ENCODE measurements at regions not wholly inside any gene's neighbourhood (a gene's known extent, or its start where the extent isn't known, plus 50 kb on each side); places are given as distances from the start of the nearest gene placed in this dataset.

DNA sequence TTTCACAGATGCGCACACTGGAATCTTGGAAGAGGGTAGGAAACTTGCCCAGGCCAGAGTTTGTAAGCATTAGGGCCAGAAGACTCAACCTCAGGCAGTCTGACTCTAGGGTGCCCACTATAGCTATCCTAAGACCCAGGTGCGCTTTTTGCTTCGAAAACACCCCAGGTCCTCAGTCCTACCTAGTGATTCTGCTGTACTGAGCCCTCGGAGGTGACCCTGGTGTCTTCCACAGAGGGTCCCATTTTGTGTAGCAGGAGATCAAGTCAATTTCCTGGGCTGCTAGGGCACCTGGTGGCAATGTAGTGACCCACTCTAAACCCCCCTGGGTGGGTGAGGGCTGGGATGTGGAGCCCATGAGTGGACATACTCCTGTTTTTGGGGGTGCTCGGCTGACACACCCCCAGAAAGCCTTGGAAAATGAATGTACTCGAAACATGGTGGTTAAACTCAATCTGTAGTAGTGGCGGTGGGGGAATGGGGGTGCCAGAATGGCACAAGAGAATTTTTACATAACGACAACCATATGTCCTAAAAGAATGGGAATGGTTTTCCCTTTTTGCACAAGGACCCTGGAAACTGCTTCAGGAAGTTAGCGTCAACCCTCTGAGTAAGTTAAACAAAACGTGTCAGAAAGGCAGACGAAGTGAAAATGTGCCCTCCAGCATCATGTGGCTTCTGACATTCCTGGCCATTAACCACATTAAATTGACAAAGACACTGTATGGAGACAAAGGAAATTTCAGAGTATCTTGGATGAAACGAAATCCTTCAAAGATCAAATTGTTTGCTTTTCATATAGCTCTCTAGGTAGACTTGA is 218.0 kb upstream of the COPS8 start:
- DNase-seq (ENCODE audit: low read depth in 2 of 2), result no peak

DNA sequence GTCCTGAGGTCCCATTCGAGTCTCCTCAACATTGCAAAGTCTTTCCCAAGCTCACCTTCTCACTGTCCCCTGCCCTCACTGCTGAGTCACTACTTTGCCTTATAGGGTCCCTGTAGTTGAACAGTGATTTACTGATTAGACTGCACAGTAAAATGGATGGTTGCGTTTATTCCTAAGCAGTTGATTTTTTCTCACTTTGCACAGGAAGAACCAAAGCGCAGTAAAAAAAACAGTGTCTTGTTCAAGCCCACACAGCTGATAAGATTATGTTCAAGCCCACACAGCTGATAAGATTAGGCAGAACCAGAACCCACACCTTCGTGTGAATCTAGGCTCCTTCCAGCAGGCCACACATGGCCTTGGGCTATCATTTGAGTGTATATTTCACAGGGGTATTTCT is 215.3 kb upstream of the COPS8 start:
- DNase-seq (ENCODE audit: low read depth in 2 of 2), result no peak

DNA sequence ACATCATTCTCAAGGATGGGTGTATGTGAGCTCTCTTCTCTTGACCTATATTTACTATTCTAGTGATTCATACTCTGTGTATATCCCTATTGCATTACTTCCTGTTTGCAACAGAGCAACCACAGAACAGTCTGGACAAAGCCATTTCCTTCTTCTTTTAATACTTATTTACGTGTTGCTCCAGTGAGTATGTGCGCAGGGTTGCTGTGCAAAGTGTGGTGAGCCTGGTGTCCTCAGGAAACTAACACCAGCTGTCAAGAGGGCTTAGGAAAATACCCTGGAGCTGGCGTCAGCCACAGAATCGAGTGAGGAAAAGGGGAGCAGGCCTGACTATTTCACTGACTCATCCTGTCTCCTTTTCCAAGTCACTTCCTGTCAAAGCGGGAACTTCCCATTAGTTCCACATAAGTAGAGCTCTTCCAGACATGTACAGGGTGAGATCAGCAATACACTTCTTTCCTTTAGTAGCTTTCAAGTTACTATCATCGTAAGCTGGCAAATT is 214.1 kb upstream of the COPS8 start:
- DNase-seq (ENCODE audit: low read depth in 2 of 2), result peak; percentile 92 to 96

DNA sequence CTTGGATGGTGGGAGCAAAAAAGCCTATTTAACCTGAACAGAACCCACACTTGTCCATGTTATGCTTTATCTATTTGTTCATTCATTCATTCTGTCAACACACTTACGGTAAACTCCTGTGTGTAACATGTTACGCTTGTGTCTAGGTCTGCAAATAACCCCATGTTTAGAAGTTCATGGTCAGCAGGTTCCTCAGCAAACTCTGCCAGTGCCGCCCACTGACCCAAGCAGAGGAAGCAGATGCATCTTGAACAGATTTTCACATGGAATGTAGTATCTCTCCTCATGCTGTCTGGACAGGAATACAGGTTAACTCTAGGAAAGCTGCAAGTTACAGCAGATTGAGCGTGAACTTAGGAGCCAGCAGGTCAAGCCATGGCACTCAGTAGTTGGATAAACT is 213.7 kb upstream of the COPS8 start:
- DNase-seq (ENCODE audit: low read depth in 2 of 2), result no peak

DNA sequence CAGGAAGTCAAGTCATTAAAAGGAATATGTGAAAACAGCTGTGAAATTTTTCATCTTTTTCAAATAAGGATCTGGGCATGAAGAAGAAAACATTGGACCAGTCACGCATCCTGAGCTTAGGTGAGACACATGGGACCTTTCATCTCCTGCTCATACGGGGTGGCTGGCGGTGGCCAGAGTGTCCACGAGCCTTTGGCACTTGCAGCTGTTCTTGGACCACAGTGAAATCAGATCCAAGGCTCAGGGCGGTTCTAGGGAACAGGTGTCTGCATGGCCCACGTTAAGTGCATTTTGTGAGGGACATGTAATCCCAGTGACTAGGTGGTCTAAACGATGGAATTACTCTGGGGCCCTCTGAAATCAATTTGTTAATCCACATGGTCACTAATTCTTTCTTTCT is 212.7 kb upstream of the COPS8 start:
- DNase-seq (ENCODE audit: low read depth in 2 of 2), result peak in 1 of 2 donors; percentile 16

DNA sequence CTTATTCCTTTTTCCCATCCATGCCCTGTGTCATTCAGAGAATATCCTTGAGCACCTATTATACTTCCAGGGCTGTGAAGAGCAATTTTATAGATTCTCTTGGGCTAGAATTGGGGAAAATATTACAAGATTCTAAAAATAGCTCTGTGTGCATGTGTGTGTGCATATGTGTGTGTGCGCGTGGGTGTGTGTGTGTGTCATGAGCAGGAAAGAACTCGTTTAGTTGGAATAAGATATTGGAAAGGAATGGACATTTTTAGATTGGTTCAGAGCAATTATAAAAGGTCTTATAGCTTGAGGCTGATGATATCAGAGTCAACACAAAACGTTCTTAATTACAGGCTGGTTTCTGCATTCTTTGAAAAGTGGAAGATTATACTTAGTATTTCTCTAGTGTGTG is 212.1 kb upstream of the COPS8 start:
- DNase-seq (ENCODE audit: low read depth in 2 of 2), result no peak

DNA sequence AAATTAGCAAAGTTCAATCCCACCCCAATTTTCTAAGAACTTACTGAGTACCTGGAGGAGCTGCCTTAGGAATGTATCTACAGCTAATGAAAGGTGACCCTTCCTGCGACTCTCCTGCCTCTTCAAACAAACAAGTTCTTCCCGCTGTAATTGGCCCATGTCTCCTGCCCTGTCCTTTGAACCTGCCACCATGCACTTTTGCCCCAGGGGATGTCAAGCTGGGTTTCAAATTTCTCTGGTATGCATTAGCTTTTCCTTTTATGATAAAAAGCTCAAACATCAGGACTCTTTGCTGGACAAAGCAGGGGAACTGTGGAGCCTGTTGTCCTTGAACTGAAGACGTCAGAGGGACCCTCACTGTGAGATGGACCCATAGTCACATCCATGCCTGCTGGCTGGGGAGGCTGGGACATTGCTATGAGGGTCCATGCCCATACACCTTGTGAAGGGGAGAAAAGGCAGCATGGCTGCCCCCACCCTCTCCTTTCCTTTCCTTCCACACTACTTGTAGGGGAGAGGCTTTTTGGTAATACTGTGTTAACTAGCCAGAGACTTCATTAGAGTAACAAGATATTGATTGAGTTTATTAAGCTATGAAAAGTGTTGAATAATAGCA is 210.7 kb upstream of the COPS8 start:
- DNase-seq (ENCODE audit: low read depth in 2 of 2), result no peak

DNA sequence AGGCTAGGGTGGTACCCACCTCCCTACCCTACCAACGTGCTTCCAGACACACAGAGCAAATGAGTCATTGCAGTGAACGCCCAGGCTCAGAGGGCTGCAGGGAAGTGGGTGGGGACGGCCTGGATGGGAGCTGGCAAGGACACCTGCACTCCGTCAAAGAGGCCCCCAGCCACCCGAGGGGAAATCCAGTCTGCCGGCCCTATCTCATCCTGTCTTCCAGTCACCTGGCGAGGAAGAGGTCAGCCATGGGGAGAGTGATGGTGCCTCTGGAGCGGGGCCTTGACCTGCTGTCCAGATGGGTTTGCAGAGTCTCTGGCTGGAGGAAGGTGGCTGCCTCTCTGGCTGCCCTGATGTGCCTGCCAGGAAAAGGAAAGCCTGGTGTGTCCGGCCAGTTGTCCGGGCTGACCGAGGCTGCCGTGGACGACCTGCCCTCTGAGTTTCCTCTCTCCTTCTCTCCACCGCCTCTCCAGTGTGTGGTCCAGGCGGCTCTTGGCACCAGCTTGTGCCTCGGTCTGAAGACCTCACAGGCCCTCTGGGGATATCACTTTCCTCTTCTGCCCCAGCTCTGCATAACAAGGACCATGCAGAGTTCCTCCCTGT is 209.7 kb upstream of the COPS8 start:
- DNase-seq (ENCODE audit: low read depth in 2 of 2), result peak; percentile 81 to 97

DNA sequence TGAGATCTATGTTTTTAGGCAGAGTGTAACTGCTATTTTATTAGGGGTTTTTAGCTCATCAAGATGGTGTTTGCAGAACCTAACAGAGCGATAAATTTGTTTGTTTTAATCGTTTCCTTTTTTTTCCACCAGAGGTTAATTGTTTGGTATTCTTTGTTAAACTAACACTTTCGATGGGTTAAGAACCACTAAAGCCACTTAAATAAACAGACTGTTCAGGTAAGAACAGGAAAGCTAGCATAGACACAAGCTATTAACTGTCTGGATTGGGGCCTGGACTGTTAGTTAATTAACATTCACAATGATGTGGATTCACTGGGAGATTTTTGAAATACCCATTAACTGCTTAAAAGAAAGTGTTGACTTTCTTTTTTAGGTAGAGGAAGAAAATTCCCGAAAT is 209.0 kb upstream of the COPS8 start:
- no peak for DNase-seq (ENCODE audit: low read depth in 2 of 2)

DNA sequence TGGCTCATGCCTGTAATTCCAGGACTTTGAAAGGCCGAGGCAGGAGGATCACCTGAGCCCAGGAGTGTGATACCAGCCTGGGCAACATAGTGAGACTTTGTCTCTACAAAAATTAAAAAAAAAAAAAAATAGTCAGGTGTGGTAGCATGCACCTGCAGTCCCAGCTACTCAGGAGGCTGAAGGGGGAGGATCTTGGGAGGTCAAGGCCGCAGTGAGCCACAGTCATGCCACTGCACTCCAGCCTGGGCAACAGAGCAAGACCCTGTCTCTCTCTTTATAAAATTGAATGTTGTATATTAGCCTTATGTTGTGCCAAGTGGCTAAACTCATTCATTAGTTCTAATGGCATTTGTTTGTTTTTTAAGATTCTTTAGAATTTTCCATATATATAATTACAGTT is 207.7 kb upstream of the COPS8 start:
- DNase-seq (ENCODE audit: low read depth in 2 of 2), result no peak

DNA sequence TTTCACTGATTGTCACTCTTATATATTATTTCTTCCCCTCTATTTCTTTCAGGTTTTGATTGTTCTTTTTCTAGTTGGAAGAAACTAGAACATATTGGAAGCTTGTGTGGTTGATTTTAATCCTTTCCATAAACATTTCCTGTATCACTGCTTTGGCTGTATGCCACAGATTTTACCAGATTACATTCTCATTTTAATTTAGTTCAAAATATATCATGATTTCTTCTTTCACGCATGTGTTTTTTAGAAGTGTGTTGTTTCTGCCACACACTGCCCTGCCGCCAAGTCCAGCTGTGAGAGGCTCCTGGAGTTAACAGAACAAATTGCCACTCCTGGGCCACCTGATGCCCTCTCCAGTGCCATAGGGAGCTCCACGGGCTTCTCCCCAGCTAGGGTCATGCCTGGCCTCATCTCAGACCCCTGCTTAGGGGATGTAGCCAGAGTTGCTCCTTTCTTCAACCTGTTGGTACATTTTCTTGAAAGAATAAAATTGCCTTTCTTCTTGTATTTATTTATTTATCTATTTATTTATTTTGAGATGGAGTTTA is 206.2 kb upstream of the COPS8 start:
- peak; percentile 43 to 62 for DNase-seq (ENCODE audit: low read depth in 2 of 2)

DNA sequence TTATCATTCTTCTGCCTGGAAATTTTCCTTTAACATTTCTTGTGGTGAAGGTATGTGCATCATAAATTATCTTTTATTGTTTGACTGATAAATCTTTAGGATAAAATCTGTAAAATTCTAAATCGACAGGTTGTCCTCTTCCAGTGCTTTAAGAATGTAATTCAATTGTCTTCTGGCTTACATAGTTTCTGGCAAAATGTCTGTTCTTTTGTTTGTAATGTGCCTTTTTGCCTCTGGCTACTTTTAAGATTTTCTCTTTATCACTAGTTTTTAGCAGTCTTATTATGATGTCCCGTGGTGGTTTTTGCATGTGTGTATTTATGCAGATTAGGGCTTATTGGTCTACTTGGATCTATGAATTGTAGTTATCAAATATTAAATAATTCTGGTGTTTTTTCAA is 203.6 kb upstream of the COPS8 start:
- DNase-seq (ENCODE audit: low read depth in 2 of 2), result no peak

DNA sequence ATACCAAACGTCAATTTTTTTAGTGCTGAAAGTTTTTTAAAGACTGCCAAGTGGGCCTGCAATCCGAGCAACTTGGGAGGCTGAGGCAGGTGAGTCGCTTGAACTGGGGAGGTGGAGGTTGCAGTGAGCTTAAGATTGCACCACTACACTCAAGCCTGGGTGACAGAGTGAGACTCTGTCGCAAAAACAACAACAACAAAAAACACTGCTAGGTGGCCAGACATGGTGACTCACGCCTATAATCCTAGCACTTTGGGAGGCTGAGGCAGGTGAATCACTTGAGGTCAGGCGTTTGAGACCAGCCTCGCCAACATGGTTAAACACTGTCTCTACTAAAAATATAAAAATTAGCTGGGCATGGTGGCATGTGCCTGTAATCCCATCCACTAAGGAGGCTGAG is 202.8 kb upstream of the COPS8 start:
- no peak for DNase-seq (ENCODE audit: low read depth in 2 of 2)

DNA sequence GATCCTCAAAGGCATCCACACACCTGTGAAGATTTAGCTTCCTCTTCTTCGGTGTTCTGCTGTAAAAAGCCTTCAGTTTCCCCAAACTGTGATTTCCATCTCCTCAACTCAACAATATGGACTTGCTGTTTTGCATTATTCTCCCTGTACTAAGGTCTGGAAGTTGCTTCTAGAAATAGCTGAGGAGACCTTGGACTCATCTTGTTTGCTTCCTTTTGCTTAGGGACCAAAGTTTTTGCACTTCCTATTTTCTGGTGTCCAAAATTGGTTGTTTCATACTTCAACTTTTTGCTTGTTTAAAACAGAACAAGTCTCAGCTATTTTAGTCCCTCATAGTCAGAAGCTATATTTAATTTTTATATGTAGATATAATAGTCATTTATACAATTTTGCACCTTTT is 201.9 kb upstream of the COPS8 start:
- no peak for DNase-seq (ENCODE audit: low read depth in 2 of 2)

DNA sequence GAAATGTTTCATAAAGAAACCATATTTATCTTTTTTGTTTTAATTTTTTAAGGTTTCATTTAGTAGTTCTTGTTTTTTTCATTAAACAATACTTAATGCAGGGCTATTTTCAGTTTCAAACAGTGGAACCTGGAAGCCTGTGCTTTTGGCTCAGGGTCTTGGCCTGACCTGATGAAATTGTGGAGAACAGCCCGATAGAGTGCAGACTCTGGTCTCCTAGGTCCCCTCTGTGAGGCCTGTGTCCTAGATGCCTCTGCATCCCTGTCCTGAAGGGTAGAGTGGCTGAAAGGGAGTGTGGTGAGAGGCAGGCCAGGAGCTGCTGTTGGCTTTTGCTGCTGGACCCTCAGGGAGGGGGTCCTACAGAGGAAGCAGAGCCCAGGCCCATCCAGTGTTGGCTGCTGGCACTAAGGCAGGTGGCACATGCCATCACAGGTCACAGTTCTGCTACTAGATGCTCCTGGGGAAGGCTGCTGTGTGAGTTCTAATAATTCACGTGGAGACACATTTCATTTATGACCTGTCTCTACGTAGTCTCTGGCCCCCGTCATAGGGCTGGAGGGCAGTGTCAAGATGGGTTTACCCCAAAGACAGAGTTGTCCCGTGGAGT is 201.0 kb upstream of the COPS8 start:
- no peak for DNase-seq (ENCODE audit: low read depth in 2 of 2)

DNA sequence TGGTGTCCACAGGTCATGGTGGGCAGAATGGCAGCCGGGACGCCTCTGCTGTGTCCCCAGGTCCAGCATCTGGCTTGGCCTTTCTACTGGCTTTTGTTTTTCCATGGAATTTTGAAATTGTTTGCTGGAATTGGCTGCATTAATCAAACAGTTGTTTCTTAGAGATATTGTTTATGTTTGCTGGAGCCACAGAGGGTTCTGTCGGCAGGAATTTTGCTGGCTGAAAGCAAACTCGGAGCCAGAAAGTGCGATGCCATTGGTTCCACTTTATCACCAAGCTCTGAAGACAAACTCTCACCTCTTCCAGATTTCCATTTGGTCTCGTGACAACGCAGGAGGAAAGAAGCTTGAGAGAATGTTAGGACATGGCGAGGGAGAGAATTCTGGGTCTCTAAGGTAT is 199.2 kb upstream of the COPS8 start:
- DNase-seq (ENCODE audit: low read depth in 2 of 2), result no peak

DNA sequence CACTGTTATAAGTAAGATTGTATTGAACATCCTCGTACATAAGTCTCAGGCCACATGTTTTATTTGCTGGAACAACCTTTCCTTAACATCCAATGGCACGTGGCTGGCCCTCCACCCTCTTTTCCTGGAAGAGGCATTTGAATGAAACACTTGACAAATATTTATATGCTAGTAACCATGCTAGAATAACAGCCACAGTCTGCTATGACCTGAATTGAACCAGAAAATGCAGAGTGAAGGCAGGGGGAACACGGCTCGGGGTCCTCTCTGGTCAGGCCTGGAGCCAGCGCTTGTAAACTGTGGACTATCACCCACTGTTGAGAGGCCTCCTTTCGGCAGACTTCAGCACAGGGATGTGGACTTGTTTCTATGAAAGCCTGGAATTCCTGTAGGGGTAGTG is 198.2 kb upstream of the COPS8 start:
- peak in 1 of 2 donors; percentile 77 for DNase-seq (ENCODE audit: low read depth in 2 of 2)

DNA sequence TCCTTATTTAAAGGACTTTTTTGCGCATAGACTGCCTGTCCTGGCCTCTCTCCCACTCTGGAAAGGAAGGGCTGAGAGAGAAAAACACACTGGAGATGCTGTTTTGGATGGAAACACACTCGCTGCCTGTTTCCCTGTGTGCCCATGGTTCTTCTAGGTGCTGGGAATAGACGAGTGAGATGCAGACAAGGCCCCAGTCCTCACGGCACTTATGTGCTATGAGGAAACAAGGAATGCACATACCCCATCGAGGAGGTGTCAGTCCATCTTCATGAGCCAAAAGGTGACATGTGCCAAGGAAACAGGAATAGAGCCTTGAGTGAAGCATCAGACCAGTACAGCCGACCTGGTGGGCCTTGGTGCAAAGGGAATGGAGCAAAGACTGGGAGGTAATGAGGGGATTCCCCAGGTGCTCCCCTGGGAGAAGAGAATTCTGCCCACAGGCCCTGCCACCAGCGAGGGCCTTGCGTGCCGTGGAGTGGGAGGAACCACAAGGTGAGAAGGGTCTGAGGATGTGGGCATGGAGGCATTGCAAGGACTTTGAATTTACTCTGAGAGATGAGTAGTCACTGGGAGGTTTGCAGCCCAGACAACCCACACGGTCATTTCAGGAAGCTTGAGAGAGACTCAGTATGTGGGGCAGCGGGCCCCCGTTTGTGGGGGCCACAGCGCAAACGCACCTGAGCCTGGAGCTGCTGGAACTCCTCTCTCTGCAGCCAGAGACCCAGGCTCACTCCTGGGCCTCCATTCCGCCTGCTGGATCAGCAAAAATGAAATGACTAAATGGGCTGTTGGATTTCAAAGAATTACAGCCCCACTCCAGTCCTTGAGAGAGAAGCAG is 197.5 kb upstream of the COPS8 start:
- no peak for DNase-seq (ENCODE audit: low read depth in 2 of 2)

DNA sequence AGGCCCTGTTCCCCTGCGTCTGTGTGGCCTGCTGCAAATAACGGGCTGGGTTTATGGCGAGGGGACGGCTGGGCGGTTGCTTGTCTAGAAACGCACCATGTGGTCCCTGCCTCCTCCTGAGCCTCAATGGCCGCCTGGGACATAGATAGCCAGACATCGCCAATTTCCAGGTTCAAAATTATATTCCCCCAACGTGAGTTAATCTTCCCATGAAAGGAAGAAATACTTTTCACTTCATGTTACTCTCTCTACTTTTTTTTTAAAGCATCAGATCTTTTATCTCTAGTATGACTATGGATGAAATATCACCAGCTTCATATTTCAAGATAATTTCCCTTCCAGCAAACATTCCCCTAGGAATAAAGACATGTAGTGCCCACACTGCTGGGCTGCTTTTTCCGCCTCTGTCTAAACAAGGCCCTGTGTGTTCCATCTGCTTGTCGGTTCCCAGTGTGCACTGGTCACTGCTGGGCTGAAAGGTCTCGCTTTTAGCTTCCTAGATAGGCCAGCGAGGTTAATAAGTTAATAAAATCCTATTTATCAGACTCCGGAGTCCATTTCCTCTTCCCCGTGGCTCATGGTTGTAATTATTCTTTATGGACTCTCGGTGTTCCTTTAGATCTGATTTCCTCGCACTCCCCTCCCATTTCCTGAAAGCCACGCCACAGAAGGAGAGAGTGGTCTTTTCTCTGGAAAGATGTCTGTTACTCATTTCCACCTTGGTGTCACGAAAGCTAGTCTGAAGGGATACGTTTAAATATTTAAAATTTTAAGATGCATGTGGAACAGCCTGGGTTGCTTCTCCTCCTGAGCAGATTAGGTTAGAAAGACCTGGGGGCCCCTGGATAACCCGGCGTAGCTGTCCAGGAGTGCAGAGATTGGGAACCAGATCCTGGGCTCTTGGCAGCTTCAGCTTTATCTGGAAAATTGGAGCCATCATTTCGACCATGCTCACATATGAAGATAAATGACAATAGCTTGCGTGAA is 196.6 kb upstream of the COPS8 start:
- DNase-seq (ENCODE audit: low read depth in 2 of 2), result peak; percentile 87 to 88

Measured in dermis microvascular lymphatic vessel endothelial cell (primary cell).